ENCODE measurements at regions not wholly inside any gene's neighbourhood (a gene's known extent, or its start where the extent isn't known, plus 50 kb on each side); places are given as distances from the start of the nearest gene placed in this dataset.

- TF ChIP-seq, protein P1, sequence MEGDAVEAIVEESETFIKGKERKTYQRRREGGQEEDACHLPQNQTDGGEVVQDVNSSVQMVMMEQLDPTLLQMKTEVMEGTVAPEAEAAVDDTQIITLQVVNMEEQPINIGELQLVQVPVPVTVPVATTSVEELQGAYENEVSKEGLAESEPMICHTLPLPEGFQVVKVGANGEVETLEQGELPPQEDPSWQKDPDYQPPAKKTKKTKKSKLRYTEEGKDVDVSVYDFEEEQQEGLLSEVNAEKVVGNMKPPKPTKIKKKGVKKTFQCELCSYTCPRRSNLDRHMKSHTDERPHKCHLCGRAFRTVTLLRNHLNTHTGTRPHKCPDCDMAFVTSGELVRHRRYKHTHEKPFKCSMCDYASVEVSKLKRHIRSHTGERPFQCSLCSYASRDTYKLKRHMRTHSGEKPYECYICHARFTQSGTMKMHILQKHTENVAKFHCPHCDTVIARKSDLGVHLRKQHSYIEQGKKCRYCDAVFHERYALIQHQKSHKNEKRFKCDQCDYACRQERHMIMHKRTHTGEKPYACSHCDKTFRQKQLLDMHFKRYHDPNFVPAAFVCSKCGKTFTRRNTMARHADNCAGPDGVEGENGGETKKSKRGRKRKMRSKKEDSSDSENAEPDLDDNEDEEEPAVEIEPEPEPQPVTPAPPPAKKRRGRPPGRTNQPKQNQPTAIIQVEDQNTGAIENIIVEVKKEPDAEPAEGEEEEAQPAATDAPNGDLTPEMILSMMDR (IDR thresholded peaks at IDR 0.05; ENCODE audit: insufficient read depth, low read length) = no peak
- TF ChIP-seq POLR2AphosphoS5 (IDR thresholded peaks at IDR 0.05; ENCODE audit: low read depth) = no peak
Observed at GRCh38 chr9:61669352-61669751, 479.5 kb downstream of the SPATA31A7 start.
